Astrocyte of the spinal cord (primary cell): ENCODE measurements at regions not wholly inside any gene's neighbourhood (a gene's known extent, or its start where the extent isn't known, plus 50 kb on each side); places are given as distances from the start of the nearest gene placed in this dataset.

Experiments
- DNase-seq: peaks from one replicate; pipeline ENCODE4 v3.0.0; 2011; ENCODE audit warnings: low read depth, low spot score
- H3K4me3 ChIP-seq: 2 replicates; pipeline ENCODE4 v1.5.1; 2011; ENCODE audit warnings: low read depth, mild to moderate bottlenecking, low read length, moderate library complexity
- CTCF ChIP-seq: IDR thresholded peaks from 2 replicates; pipeline ENCODE4 v1.5.1; 2012; ENCODE audit warnings: low read depth, mild to moderate bottlenecking, low read length, inconsistent platforms
- in situ Hi-C: cut with HindIII; loops from 2 replicates; pipeline ENCODE4 v1.10.0; 2017; ENCODE audit warnings: low sequenced_read_pairs

DNA sequence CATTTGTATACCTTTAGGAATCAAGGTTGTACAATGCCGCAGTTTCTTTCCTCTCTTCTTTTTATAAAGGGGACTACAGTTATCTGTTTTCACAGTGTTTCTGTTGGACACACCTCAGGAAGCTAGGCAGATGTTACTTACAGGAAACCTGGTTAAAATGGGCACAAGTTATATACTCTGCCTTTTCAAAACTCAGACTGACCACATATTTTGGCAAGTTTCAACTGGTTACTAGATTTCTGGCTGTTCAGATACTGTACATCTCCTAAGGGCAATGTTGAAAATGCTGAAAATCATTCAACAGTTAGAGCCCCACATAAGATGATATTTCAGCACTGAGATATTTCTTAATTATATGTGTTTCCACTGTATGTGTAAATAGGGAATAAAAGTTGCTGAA, 92.5 kb upstream of the SLC35B3 start:
- in situ Hi-C loops, result no loop called here
- no peak overlapping the region for H3K4me3 ChIP-seq
- no peak for TF ChIP-seq CTCF
- no peak for DNase-seq

GRCh38 chr6:8526624-8527023, 91.3 kb upstream of the SLC35B3 start:
- H3K4me3 ChIP-seq, result no peak overlapping the region
- DNase-seq, result no peak
- TF ChIP-seq CTCF, result no peak
- in situ Hi-C loops, result no loop called here

GRCh38 chr6:8525370-8525769, 90.0 kb upstream of the SLC35B3 start:
- no peak for TF ChIP-seq CTCF
- H3K4me3 ChIP-seq, result no peak overlapping the region
- no peak for DNase-seq
- in situ Hi-C loops, result no loop called here

GRCh38 chr6:8513174-8513573, 77.8 kb upstream of the SLC35B3 start:
- H3K4me3 ChIP-seq, result no peak overlapping the region
- no peak for DNase-seq
- in situ Hi-C loops, result no loop called here
- TF ChIP-seq CTCF, result no peak

DNA sequence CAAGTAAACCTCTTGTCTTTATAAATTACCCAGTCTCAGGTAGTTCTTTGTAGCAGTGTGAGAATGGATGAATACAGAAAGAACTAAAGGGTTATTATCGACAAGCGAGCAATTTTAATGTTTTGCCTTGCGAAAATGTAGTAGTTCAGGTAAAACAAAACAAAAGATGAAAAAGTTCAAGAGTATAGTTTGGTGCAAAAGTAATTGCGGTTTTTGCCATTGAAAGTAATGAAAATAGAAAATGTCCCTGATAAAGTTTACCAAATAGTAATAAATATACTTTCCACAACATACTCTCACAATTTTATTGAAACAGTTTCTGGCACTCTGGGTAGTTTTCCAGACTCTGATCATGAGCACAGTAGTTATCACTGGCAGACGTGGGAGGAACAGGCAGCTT, 71.9 kb upstream of the SLC35B3 start:
- in situ Hi-C loops, result no loop called here

DNA sequence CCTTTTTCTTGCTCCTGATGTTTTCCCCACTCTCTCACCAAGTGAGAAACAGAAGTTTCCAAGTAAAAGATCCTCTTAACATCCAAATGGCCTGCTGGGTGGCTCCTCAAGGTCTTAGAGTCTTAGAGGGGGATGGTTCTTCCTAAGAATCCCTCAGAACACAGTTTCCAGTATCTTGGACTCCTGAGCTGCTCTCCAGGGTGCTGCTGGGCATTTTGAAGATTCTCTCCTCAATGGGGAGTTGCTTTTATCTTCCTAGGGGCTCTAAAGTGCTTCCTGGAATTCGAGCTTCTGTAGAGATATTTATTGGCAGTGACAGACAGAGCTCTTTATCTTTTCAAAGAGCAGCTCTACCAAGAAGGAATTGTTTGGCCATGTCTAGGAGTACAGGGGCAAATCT, 70.8 kb upstream of the SLC35B3 start:
- no peak overlapping the region for H3K4me3 ChIP-seq
- DNase-seq, result no peak
- in situ Hi-C loops, result no loop called here
- TF ChIP-seq CTCF, result no peak

More for the DNA sequence above, 71.9 kb upstream of the SLC35B3 start:
- no peak for DNase-seq
- no peak overlapping the region for H3K4me3 ChIP-seq
- no peak for TF ChIP-seq CTCF

DNA sequence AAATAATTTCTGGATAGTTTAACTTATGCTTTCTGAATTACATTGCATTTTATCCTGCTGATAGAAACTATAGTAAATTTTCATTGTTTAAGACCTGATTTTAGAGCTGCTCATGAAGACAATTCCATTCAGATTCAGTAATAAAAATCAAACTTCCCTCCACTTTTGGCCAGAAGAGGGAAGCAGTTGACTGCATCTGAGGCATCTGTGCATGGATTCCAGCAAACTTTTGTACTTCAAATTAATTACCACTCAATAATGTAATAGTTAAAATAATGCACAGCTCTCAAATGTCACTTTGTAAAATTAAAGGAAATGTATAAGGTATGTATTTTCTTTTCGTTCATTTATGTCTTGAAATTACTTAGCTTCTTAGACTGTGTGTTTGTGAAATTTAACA, 64.2 kb upstream of the SLC35B3 start:
- no peak for DNase-seq
- in situ Hi-C loops, result no loop called here
- TF ChIP-seq CTCF, result peak; percentile 37
- no peak overlapping the region for H3K4me3 ChIP-seq
